GM12873 (cell line): ENCODE measurements at regions not wholly inside any gene's neighbourhood (a gene's known extent, or its start where the extent isn't known, plus 50 kb on each side); places are given as distances from the start of the nearest gene placed in this dataset.

Experiments used
- TF ChIP-seq, protein P1 (sequence below): IDR thresholded peaks from 2 replicates; pipeline ENCODE4 v1.5.1; 2012; ENCODE audit warnings: low read depth, mild to moderate bottlenecking, moderate library complexity, low read length, control low read depth; ENCODE audit not compliant: insufficient read depth; ENCODE audit errors: missing control alignments

DNA sequence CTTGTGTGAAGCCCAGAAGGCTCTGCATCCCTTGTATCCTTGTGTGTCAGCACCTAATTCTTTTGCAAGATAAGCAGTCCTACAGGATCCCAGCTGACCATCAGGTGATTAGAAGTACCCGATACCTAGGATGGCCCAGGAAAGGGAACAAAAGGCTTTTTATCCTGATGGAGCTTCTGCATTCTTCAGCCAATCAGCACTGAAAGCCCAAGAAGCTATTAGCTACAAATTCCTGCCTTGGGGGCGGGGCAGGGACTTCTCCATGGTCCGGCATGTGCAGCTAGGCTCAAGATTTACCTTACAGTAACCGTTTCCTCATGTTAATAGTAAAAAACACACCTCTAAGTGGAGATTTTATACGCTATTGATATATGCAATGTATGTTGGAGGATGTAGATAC lies 264.6 kb upstream of the THUMPD2 start:
- TF ChIP-seq, protein P1, sequence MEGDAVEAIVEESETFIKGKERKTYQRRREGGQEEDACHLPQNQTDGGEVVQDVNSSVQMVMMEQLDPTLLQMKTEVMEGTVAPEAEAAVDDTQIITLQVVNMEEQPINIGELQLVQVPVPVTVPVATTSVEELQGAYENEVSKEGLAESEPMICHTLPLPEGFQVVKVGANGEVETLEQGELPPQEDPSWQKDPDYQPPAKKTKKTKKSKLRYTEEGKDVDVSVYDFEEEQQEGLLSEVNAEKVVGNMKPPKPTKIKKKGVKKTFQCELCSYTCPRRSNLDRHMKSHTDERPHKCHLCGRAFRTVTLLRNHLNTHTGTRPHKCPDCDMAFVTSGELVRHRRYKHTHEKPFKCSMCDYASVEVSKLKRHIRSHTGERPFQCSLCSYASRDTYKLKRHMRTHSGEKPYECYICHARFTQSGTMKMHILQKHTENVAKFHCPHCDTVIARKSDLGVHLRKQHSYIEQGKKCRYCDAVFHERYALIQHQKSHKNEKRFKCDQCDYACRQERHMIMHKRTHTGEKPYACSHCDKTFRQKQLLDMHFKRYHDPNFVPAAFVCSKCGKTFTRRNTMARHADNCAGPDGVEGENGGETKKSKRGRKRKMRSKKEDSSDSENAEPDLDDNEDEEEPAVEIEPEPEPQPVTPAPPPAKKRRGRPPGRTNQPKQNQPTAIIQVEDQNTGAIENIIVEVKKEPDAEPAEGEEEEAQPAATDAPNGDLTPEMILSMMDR, result no peak

DNA sequence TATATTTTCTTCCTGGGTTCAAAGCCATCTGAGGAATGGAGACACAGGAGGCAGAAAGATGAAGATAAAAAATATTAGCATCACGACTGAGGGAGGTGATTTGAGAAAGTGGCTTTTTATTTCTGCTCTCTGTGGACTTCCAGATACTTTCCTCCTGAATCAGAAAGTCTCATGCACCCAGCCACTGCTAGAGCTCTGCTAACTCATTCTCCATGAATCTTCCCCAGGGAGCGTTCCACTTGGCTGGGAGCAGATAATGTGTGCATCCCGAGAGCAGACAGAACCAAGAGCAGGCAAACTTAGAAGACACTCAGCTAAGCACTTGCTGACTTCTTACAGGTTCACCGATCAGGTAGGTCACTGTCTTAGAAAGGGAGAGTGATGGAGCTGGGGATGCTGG lies 264.1 kb upstream of the THUMPD2 start:
- TF ChIP-seq, protein P1, result no peak

DNA sequence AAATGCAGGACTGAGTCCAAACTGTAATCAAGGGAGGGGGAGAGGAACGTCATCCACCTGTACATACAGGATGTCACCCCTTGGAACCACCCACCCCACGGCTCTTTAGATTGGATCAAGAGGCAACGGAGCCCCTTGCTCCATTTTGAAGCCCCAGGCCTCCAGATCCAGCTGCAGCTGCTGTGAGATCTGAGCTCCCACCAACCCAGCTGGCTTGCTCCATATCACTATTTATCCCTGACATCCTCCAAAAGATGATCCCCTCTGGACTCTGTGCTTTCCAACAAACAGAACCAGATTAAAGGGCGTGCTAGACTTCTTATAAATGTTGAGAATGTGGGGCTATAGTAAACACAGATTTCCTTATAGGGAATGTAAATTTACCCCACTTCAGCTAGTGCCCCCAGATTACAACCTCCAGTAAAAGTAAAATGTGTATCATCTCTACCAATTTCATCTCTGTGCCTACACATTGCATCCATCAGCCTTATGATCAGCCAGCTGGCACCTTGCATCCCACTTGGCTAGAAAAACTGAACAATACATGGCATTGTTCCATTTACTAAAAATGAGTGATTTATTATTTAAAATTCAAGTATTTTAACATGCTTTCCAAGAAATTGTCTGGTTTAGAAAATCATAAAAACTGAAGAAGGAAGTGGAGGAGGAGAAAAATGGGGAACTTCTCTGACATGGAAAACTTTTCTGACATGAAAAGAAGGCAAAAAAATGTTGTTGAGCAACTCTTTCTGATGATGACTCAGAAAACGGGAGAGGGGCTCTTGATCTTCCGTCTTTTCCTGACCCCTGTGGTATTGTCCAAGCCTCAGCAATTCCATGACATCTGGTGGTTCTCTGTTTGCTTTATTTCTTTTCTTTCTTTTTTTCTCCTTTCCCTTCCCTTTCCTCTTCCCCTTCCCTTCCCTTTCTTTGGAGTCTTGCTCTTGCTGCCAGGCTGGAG lies 262.6 kb upstream of the THUMPD2 start:
- TF ChIP-seq, protein P1, result no peak

DNA sequence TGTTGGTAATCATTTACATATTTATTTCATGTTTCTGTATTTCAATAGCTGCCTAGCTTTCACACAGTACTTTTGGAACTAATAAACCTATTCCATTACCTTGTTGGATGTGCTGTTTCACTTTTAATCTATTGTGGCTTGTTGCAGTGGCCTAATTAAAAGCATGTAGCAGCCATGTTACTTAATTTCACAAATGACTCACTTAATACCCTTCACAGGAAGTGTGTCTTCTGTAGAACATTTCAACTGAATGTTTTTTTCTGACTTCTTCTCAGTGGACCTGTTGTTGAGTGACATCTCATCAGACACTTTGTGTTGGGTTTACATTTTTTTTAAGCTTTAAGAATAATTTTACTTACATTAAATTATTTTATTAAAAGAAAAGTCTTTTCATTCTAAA lies 260.5 kb upstream of the THUMPD2 start:
- TF ChIP-seq, protein P1, result no peak

DNA sequence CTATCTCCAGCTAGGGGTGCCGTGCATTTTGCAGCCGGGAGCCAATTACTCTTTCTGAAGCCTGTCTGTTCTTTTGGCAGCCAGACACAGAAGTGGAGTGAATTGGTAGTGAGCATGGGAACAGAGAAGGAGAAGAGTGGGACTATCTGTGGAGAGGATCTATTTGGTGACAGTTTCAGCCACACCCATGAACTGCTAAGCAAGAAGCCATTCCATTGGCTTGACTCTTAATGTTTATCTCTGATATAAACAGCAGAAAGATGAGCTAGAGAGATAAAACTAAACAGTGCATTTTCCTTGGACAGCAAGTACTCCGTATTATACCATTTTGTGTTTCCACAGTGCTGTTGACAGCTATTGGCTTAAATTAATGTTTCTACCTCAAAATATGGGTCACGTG lies 259.6 kb upstream of the THUMPD2 start:
- TF ChIP-seq, protein P1, result no peak

DNA sequence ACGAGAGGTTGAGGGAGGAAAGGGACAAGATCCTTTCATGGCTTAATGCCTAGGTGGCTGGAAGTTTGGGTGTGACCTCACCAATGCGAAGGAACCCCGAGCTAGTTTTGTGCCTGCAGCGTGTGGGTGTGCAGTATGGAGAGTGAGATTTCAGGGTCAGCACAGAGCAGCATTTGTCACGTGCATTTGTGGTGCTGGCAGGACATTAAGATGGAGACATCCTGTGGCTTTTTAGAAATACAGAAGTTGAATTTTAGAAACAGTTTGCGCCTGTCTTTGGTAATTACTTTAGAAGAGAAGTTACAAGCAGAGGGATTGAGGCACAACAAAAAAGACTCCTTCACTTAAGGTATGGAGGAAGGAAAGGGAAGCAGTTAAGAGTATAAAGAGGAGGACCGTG lies 258.2 kb upstream of the THUMPD2 start:
- TF ChIP-seq, protein P1, result no peak

DNA sequence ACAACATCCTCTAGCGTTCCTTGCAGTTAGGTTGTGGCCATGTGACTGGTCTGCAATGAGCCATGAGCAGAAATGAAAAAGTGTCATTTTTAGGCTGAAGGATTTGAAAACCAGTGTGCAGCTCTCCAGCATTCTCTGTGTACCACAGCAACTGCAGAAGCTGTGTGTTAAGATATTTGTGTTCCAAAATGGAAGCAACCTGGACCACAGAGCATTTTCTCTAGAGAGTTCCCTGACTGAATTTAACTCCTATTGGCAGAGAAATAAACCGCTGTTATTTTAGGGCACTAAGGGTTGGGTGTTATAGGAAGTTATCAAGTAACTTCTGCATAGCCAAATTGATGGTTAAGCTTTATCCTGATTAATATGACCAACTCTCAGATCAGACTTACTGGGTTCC lies 257.2 kb upstream of the THUMPD2 start:
- TF ChIP-seq, protein P1, result no peak
